Endothelial cell (in vitro differentiated cells): ENCODE measurements at regions not wholly inside any gene's neighbourhood (a gene's known extent, or its start where the extent isn't known, plus 50 kb on each side); places are given as distances from the start of the nearest gene placed in this dataset.

ENCODE experiments used
- DNase-seq: peaks from one replicate; pipeline ENCODE4 v3.0.0; 2021; ENCODE audit warnings: low spot score
- H3K27ac Mint-ChIP-seq: one replicate; pipeline ENCODE4 v1.8.0; 2021; ENCODE audit warnings: mixed read lengths, inconsistent platforms; ENCODE audit not compliant: unreplicated experiment
- H3K27me3 Mint-ChIP-seq: one replicate; pipeline ENCODE4 v1.8.0; 2021; ENCODE audit warnings: mild to moderate bottlenecking, moderate library complexity, mixed read lengths, inconsistent platforms; ENCODE audit not compliant: unreplicated experiment
- H3K36me3 Mint-ChIP-seq: one replicate; pipeline ENCODE4 v1.8.0; 2021; ENCODE audit warnings: mild to moderate bottlenecking, low read depth, mixed read lengths, inconsistent platforms; ENCODE audit not compliant: unreplicated experiment
- H3K4me1 Mint-ChIP-seq: one replicate; pipeline ENCODE4 v1.8.0; 2021; ENCODE audit warnings: mild to moderate bottlenecking, mixed read lengths, inconsistent platforms; ENCODE audit not compliant: unreplicated experiment
- H3K4me3 Mint-ChIP-seq: one replicate; pipeline ENCODE4 v1.8.0; 2021; ENCODE audit warnings: mild to moderate bottlenecking, mixed read lengths, inconsistent platforms; ENCODE audit not compliant: unreplicated experiment
- H3K9me3 Mint-ChIP-seq: one replicate; pipeline ENCODE4 v1.8.0; 2021; ENCODE audit warnings: mixed read lengths, inconsistent platforms; ENCODE audit not compliant: unreplicated experiment
- CTCF ChIP-seq: fragments of 200-600 bp; sonication (generic); IDR thresholded peaks from one replicate; pipeline ENCODE4 v1.5.0; 2021; ENCODE audit warnings: antibody characterized with exemption; ENCODE audit not compliant: unreplicated experiment

GRCh38 chr3:134095005-134095404 is 65.3 kb upstream of the SLCO2A1 start:
- Mint-ChIP-seq H3K4me1 (no peaks in the 10 kb centered on the region), H3K4me3 (no peak overlapping the region), H3K27me3 (peaks cover 2% of the 10 kb centered on the region), H3K27ac (no peak overlapping the region), H3K9me3 (peaks cover 5% of the 10 kb centered on the region), H3K36me3 (peaks cover 4% of the 10 kb centered on the region)
- DNase-seq: no peak
- TF ChIP-seq CTCF: no peak

- no peak for TF ChIP-seq CTCF
- Mint-ChIP-seq H3K9me3 (peaks cover 5% of the 10 kb centered on the region), H3K4me1 (no peaks in the 10 kb centered on the region), H3K27ac (no peak overlapping the region), H3K36me3 (peaks cover 4% of the 10 kb centered on the region), H3K4me3 (no peak overlapping the region), H3K27me3 (peaks cover 2% of the 10 kb centered on the region)
- no peak for DNase-seq
These were observed 64.8 kb upstream of the SLCO2A1 start for GRCh38 chr3:134094491-134094890.

DNA sequence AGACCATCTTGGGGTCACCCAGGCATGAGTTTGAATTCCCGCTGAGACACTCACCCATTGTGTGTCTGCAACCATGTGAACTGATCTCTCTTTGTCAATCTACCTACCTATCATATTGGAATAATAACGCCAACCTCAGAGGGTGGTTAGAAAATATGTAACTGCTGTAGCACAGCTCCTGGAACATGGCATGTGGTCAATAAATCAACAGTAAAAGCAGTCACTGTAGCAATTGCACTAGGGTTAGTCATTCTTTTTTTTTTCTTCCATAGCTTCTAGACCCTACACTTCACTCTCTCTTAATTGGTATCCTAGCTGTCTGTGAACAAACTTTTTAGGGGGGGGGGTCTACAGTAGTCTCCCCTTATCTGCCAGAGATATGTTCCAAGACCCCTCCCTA is 64.2 kb upstream of the SLCO2A1 start:
- H3K9me3 Mint-ChIP-seq: peaks cover 5% of the 10 kb centered on the region
- no peak for DNase-seq
- H3K27ac Mint-ChIP-seq: no peak overlapping the region
- H3K4me3 Mint-ChIP-seq: no peak overlapping the region
- H3K4me1 Mint-ChIP-seq: no peaks in the 10 kb centered on the region
- TF ChIP-seq CTCF: no peak
- H3K36me3 Mint-ChIP-seq: peaks cover 4% of the 10 kb centered on the region
- H3K27me3 Mint-ChIP-seq: peaks cover 2% of the 10 kb centered on the region

DNA sequence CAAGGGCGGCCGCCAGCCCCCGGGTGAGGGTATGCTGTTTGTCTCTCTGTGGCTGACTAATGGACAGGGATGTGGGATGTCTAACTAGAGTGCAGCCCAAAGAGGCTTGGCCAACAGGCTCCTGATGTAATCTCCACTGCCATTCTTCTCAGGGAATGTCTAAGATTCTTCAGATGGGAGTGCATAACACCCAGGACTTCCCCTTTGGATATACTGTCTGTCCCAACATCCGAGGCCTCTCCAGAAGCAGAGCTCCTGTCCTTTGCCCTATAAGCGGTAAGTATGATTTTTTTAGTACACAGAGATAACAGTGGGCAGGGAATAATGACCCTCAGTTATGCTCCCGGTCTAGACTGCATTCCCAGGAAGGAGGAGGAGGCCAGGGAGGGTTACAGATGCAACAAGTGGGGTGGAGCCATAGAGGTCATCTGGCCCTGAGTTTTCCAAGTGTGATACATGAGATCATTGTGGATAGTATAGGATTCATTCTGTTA is 62.5 kb upstream of the SLCO2A1 start:
- no peaks in the 10 kb centered on the region for H3K4me1 Mint-ChIP-seq
- no peaks in the 10 kb centered on the region for H3K9me3 Mint-ChIP-seq
- no peak overlapping the region for H3K27ac Mint-ChIP-seq
- no peak for DNase-seq
- H3K27me3 Mint-ChIP-seq: peaks cover 2% of the 10 kb centered on the region
- no peak overlapping the region for H3K4me3 Mint-ChIP-seq
- TF ChIP-seq CTCF: no peak
- peaks cover 4% of the 10 kb centered on the region for H3K36me3 Mint-ChIP-seq

GRCh38 chr3:134090031-134090430 is 60.3 kb upstream of the SLCO2A1 start:
- Mint-ChIP-seq H3K4me1 (no peaks in the 10 kb centered on the region), H3K4me3 (no peak overlapping the region)
- no peak for TF ChIP-seq CTCF

More at GRCh38 chr3:134090031-134090430, 60.3 kb upstream of the SLCO2A1 start:
- Mint-ChIP-seq H3K36me3 (peaks cover 9% of the 10 kb centered on the region), H3K9me3 (no peaks in the 10 kb centered on the region), H3K27me3 (peaks cover 2% of the 10 kb centered on the region), H3K27ac (no peak overlapping the region)
- no peak for DNase-seq
